ENCODE measurements at regions not wholly inside any gene's neighbourhood (a gene's known extent, or its start where the extent isn't known, plus 50 kb on each side); places are given as distances from the start of the nearest gene placed in this dataset.
A peak's percentile ranks its signal among the peaks of the same experiment; 100 is the strongest.

- Histone ChIP-seq H3K4me3 (replicated peaks in 1 of 3; ENCODE audit: low read depth in 2 of 3, low read length in 3 of 3) (no peak overlapping the region), H3K9ac (ENCODE audit: insufficient read depth, low read length, poor library complexity, severe bottlenecking) (no peak overlapping the region), H3K9me3 (replicated peaks in 1 of 2; ENCODE audit: control insufficient read depth in 1 of 2, insufficient read depth in 1 of 2, low read length in 2 of 2) (no peaks in the 10 kb centered on the region), H3K79me2 (ENCODE audit: insufficient read depth, low read length) (no peaks in the 10 kb centered on the region), H3K4me1 (ENCODE audit: control insufficient read depth in 1 of 2, insufficient read depth in 2 of 2, low read length in 2 of 2) (peaks cover 32 to 47% of the 10 kb centered on the region in 2 donors), H2AFZ (ENCODE audit: insufficient read depth, low read depth, low read length, poor library complexity, severe bottlenecking) (no peak overlapping the region), H3K27ac (ENCODE audit: low read depth in 1 of 2, low read length in 2 of 2) (no peak overlapping the region), H4K20me1 (ENCODE audit: insufficient read depth, low read length) (no peaks in the 10 kb centered on the region), H3K4me2 (replicated peaks; ENCODE audit: extremely low read depth, low read length, poor library complexity, severe bottlenecking) (no peak overlapping the region), H3K36me3 (replicated peaks in 1 of 2; ENCODE audit: control insufficient read depth in 1 of 2, insufficient read depth in 2 of 2, low read length in 2 of 2) (no peaks in the 10 kb centered on the region), H3K27me3 (ENCODE audit: control insufficient read depth in 2 of 2, insufficient read depth in 2 of 2, low read length in 2 of 2) (no peaks in the 10 kb centered on the region)
- peaks cover 0 to 7% of the 10 kb centered on the region in 2 donors for H3K36me3 Mint-ChIP-seq
- H3K4me1 Mint-ChIP-seq, result peaks cover 51% of the 10 kb centered on the region
- WGBS (ENCODE audit: insufficient coverage), result 89% methylated on average over 3 of the region's 3 CpGs
- peaks cover 0 to 1% (median 0%) of the 10 kb centered on the region in 7 donors for H3K9me3 Mint-ChIP-seq
- H3K27ac Mint-ChIP-seq, result no peak overlapping the region
- TF ChIP-seq CTCF (IDR thresholded peaks at IDR 0.05), result no peak
- H3K4me3 Mint-ChIP-seq, result no peak overlapping the region
- H3K27me3 Mint-ChIP-seq (ENCODE audit: low read depth in 3 of 3), result peaks cover 0 to 15% (median 4%) of the 10 kb centered on the region in 3 donors
- intact Hi-C loops (cut with micrococcal nuclease), result no loop called here
- DNase-seq, result no peak
These were observed 177.6 kb downstream of the MAFB start for GRCh38 chr20:40511478-40511877.

- Histone ChIP-seq H3K9me3 (replicated peaks in 1 of 2; ENCODE audit: control insufficient read depth in 1 of 2, insufficient read depth in 1 of 2, low read length in 2 of 2) (no peaks in the 10 kb centered on the region), H3K27ac (ENCODE audit: low read depth in 1 of 2, low read length in 2 of 2) (no peak overlapping the region), H3K4me1 (ENCODE audit: control insufficient read depth in 1 of 2, insufficient read depth in 2 of 2, low read length in 2 of 2) (peaks cover 41 to 56% of the 10 kb centered on the region in 2 donors), H3K4me2 (replicated peaks; ENCODE audit: extremely low read depth, low read length, poor library complexity, severe bottlenecking) (no peak overlapping the region), H3K36me3 (replicated peaks in 1 of 2; ENCODE audit: control insufficient read depth in 1 of 2, insufficient read depth in 2 of 2, low read length in 2 of 2) (no peaks in the 10 kb centered on the region), H2AFZ (ENCODE audit: insufficient read depth, low read depth, low read length, poor library complexity, severe bottlenecking) (no peak overlapping the region), H4K20me1 (ENCODE audit: insufficient read depth, low read length) (no peaks in the 10 kb centered on the region), H3K9ac (ENCODE audit: insufficient read depth, low read length, poor library complexity, severe bottlenecking) (no peak overlapping the region), H3K79me2 (ENCODE audit: insufficient read depth, low read length) (no peaks in the 10 kb centered on the region), H3K27me3 (ENCODE audit: control insufficient read depth in 2 of 2, insufficient read depth in 2 of 2, low read length in 2 of 2) (no peaks in the 10 kb centered on the region), H3K4me3 (replicated peaks in 1 of 3; ENCODE audit: low read depth in 2 of 3, low read length in 3 of 3) (no peak overlapping the region)
- intact Hi-C loops (cut with micrococcal nuclease), result no loop called here
- DNase-seq, result no peak
- H3K36me3 Mint-ChIP-seq, result peaks cover 0 to 7% of the 10 kb centered on the region in 2 donors
- peaks cover 58% of the 10 kb centered on the region for H3K4me1 Mint-ChIP-seq
- peaks cover 0 to 15% (median 4%) of the 10 kb centered on the region in 3 donors for H3K27me3 Mint-ChIP-seq (ENCODE audit: low read depth in 3 of 3)
- peaks cover 0 to 1% (median 0%) of the 10 kb centered on the region in 7 donors for H3K9me3 Mint-ChIP-seq
- WGBS (ENCODE audit: insufficient coverage), result 100% methylated on average over 2 of the region's 3 CpGs
- no peak for TF ChIP-seq CTCF (IDR thresholded peaks at IDR 0.05)
- peak overlapping the region; percentile 23 to 85 (median 70) for H3K27ac Mint-ChIP-seq
- H3K4me3 Mint-ChIP-seq, result no peak overlapping the region
These were observed 178.4 kb downstream of the MAFB start for GRCh38 chr20:40510622-40511021.
